HG02798 (cell line): ENCODE measurements at regions not wholly inside any gene's neighbourhood (a gene's known extent, or its start where the extent isn't known, plus 50 kb on each side); places are given as distances from the start of the nearest gene placed in this dataset.
"Not testable (repeated sequence)": the region's sequence is repeated elsewhere in the genome, so short reads cannot be mapped to it uniquely, and the experiment has no call there.

ENCODE experiments used
- ATAC-seq: cut with Tn5 transposase; IDR thresholded peaks from one replicate; pipeline ENCODE4 v1.9.1; 2021; ENCODE audit warnings: mild to moderate bottlenecking; ENCODE audit not compliant: unreplicated experiment, poor library complexity

DNA sequence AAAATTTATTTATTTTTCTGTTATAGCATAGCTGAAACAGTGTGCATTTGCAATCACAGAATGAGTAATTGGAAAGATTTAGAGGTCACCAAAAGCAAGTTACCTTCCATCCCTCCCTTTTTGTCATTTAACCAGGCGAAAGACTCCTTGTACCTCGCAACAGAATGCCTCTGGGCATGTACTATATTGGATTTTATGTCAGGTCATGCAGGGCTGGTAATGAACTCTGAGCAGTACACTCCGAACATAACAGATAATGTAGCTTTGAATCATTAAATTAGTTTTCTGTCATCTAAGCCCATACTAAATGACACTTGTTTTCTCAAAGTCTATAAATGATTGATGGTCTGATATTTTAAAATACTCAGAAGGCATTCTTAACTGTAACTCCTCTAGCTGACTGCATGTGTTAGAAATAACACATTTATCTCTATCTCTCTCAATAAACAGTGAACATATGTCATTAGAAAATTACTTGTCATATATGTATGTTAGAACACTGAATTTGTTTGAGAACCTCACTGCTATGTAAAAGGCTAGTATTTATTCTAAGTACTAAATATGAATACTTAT, 541.2 kb downstream of the CDH10 start:
- ATAC-seq: no peak

- ATAC-seq: no peak
These were observed 534.7 kb downstream of the CDH10 start for GRCh38 chr5:24110004-24110615.

GRCh38 chr5:24112420-24112819, 532.4 kb downstream of the CDH10 start:
- no peak for ATAC-seq

GRCh38 chr5:24118351-24118750, 526.4 kb downstream of the CDH10 start:
- ATAC-seq: no peak

GRCh38 chr5:24135536-24135935, 509.2 kb downstream of the CDH10 start:
- no peak for ATAC-seq

DNA sequence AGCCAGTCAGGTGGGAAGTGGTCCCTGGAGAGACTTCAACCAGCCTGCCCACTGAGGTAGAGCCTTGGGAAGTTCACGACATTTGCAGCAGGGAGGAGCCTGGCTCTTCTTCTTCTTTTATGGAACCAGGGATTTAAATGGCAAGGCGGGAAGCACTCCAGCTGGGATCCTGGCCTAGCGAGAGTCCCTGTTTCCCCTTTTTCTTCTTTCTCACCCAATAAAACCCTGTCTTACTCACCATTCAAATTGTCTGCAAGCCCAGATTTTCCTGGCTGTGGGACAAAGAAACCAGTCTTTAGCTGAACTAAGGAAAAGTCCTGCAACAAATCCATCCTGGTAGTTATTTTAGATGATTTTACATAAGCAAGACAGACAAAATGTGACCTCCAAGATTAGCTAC, 503.7 kb downstream of the CDH10 start:
- ATAC-seq: no peak

DNA sequence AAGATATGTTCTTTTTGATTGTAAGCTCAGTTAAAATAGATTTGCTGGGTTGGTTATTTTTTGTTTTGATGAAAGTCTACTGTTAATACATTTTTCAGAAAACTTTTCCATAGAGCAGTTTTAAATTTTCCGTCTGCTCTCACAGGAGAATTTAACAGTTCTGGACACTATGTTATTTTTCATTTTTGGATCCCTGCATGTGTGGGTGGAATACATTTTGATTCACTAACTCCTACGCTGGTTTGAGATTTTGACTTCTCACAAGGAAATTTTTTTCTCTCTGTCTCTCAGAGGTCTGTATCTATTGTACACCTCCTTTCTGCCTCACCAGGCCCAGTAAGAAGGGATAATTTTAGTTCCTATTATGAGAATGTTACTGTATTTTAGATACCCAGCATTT, 502.4 kb downstream of the CDH10 start:
- no peak for ATAC-seq

GRCh38 chr5:24145806-24146205, 499.0 kb downstream of the CDH10 start:
- ATAC-seq: no peak

DNA sequence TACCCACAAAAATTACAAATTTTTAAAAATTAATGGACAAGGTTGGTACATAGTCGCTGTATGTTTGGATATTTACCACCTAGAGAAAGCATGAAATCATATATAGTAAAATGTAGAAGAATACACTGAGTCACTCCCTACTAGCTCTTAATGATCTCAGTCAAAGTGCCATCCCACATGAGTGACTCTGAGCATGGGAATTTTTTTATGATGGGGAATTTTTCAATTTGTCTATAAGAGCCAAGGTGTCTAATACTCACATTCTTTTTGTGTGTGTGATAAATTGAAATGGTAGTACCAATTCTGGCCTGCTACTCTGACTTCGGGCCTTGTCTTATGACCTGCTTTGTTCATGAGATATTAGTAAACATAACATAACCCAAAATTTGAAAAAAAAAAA, 483.2 kb downstream of the CDH10 start:
- no peak for ATAC-seq

DNA sequence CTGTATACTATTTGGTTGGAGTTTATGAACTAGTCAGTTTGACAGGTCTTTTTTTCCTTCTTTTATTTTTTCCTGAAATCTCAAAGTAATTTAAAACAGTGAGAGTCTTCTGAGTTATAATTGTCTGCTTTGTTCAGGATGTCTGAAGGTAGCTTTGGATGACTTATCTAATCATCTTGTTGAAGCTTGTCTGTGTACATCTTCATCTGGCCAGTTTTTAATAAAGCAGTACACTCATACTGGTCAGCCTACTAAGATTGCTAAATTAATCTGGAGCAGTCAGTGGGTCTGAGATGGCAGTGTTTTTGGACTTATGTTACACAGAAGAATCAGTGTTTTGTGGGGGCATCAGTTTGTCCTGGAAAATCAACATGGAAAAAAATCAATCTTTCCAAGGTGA, 482.4 kb downstream of the CDH10 start:
- ATAC-seq: no peak

DNA sequence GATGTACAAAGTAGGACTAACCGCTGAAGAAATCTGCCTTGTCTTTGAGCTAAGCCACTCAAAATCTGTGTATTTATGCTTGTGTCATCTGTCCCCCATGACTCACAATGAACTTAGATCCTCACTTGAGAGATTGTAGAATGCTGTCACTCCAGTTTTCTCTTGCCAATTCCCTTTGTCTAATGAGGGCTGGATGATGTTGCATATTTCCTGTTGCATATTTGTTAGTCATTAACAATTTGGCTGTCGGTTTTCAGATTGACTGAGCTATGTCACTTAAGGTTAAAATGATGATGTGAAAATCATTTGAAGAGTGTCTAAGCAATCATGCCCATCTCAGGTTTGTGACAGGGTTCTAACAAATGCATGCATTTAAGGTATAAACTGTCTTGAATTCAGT, 481.7 kb downstream of the CDH10 start:
- no peak for ATAC-seq

DNA sequence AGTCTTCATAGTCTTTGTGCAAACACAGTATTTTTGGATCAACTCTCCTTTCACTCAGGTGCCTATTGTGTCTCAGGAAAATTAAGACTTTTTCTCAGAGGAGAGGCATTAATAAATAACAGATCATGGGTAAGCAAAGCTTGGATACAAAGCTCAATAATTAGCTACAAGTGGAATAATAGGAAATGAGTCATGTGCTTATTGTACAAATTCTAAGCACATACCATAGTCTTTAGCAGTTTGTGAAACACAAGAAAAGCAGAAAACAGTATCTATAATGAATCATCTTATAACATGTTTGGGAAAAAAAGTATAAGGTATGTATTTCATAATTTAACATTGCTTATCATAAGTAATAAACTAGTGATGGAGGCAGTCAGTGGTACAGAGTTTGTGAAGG, 477.0 kb downstream of the CDH10 start:
- no peak for ATAC-seq

DNA sequence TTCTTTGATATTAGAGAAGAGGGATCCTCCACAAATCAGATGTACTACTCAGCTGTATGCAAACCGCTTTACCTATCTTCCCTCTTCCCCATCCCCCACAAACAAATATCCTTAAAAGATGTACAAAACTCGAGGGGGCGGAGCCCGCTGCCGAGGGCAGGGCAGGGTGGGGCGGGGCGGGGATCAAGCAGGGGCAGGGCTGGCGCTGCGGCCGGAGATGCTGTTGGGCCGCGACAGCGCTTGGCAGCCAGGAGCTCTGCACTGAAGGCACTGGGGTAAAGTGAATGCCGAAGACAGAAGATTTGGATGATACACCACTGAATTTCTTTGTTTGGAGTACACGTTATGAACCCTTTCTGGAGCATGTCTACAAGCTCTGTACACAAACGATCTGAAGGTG, 474.8 kb downstream of the CDH10 start:
- no peak for ATAC-seq

- ATAC-seq: not testable (repeated sequence)
These were observed 473.8 kb downstream of the CDH10 start for GRCh38 chr5:24170930-24171329.

- ATAC-seq: no peak
These were observed 467.0 kb downstream of the CDH10 start for GRCh38 chr5:24177821-24178220.

- ATAC-seq: no peak
These were observed 460.8 kb downstream of the CDH10 start for GRCh38 chr5:24183981-24184380.

DNA sequence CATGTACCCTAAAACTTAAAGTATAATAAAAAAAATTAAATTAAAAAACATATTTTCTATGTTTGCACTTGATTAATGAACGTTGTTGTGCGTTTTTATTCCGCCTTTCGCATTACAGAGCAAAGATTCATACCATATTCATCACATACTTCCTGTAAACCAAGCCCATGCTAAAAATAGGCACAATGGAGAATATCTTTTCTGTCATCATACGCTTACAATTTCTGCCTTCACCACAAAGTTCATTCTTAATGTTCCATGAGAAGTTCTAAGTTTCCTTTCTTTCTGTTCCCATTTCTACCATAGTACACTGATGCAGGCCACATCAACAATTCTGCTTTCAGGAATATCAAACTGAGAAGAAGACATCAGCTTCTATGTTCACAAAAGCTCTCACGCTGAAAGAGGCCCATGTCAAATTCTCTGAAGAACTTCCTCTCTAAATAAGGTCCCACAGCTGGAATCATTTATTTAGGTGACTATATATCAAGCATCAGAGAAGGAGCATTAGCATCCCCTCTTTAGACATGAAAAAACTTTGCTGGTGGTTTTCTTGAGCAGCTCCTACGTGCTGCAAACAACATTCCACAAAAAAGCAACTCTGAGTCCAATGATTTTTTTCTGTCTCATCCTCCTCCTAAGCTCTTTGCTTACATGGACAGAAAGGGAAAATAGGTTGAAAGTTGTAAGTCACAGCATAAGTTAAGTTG, 456.4 kb downstream of the CDH10 start:
- no peak for ATAC-seq

DNA sequence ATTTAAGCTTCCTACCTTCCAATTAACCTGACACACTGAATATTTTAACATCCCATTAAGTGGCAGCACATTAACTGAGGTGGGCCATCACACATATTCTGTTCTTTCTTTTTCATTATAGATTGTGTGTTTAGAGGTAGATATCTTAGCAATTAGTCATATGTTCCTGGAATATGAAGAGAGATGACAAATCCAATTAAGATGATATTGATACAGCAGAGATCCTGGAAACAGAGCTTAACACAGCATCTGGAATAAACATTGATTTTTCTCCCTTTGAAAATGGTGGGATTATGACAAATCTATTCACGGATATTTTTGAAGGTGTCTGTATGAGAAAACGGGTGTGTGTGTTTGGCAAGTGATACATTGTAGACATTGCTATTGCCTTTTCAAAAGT, 448.0 kb downstream of the CDH10 start:
- ATAC-seq: no peak

GRCh38 chr5:24208686-24209106, 436.1 kb downstream of the CDH10 start:
- ATAC-seq: no peak

DNA sequence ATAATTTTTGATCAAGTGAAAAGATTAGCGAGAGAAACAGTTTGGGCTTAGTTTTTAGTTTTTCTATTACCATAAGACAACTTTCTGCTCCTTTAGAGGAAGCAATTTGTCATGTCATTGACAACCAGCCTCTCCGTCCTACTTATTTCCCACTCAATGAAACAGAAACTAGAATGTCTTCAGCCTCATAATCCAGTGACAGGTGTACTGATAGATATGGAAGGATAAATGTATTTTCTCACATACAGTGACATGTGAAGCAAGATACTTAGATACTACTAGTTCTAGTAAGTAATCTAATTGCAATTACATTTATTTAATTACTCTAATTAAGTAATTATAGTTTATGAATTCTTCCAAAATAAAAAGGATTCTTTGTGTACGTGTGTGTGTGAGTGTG, 429.7 kb downstream of the CDH10 start:
- no peak for ATAC-seq

DNA sequence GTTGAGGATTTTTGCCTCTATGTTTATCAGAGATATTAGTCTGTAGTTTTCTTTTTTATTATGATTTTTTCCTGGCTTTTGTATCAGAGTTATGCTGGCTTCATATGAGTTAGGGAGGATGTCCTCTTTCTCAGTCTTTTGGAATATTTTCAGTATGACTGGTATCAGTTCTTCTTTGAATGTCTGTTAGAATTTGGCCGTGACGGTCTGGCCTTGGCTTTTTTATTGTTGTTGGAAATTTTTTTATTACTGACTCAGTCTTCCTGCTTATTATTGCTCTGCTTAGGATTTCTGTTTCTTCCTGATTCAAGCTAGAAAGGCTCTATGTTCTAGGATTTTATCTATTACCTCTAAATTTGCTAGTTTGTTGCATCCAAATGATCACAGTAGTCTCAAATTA, 421.9 kb downstream of the CDH10 start:
- no peak for ATAC-seq

GRCh38 chr5:24225051-24225450, 419.7 kb downstream of the CDH10 start:
- no peak for ATAC-seq
